Stimulated activated naive CD4-positive, alpha-beta T cell (primary cell): ENCODE measurements at regions not wholly inside any gene's neighbourhood (a gene's known extent, or its start where the extent isn't known, plus 50 kb on each side); places are given as distances from the start of the nearest gene placed in this dataset.

Source experiments
- DNase-seq, 6 experiments: peaks; one replicate each; lab custom pipeline; 2025; lab: John Stamatoyannopoulos, UW

DNA sequence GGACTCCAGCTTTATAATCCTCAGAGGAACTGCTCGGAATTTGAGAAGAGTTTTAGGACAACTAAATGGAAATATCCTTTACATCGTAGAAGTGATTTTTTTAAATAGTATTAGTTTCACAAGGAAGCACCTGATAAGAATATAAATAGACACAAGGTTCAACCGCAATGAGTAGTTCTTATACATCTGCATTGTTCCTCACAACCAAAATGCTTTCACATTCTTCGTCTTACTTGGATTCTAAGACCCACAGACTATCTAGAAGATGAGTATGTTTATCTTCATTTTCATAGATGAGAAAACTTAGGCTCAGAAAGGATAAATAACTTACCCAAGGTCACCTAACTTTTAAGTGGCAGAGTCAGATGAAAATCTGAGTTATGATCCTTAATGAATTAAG is 469.0 kb downstream of the GALC start:
- no peak for DNase-seq

DNA sequence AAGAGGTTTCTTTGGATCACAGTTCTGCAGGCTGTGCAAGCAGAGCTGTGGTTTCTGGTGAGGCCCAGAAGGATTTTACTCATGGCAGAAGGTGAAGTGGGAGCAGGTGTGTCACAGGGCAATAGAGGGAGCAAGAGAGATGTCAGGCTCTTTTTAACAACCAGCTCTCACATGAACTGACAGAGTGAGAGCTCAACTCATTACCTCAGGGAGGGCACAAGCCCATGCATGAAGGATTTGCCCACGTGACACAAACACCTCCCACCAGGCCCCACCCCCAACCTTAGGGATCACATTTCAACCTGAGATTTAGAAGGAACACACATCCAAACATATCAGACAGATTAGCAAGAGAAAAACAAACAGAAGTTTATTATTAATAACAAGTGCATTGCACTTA is 470.4 kb downstream of the GALC start:
- no peak for DNase-seq

DNA sequence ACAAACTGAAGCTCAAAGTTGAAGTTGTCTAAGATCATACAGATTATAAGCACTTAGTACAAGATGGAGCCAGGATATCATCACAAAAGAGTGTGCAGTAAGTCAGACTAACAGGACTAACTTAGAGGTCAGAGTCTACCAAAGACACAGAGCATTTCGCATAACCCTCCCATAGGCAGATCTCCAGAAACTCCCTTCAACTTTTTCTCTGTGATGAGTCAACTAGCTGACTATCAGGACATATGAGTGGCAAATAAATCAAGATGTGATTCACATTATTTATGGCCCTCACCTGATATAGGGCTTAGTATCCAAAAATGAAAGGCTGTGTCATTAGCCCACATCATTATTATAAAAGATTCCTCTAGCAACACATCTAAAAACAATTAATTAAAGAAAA is 484.6 kb downstream of the GALC start:
- DNase-seq = no peak

DNA sequence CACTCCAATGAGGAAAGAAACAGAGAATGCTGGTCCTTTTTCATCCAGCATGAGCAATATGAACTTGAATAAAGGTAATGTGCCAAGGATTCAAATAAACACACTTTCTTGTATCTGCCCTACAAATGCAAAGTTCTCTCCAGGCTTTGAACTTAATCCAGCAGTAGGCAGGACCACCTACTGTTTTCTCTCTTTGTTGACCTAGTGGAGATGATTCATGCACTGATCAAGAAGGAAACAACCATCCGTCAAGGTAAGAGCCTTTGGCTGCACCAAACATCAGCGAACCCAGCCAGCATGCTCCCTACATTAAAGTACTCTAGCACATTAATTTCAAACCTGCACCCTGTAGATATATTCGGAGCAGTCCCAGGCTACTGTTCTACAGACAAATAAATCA is 489.3 kb downstream of the GALC start:
- DNase-seq = no peak

DNA sequence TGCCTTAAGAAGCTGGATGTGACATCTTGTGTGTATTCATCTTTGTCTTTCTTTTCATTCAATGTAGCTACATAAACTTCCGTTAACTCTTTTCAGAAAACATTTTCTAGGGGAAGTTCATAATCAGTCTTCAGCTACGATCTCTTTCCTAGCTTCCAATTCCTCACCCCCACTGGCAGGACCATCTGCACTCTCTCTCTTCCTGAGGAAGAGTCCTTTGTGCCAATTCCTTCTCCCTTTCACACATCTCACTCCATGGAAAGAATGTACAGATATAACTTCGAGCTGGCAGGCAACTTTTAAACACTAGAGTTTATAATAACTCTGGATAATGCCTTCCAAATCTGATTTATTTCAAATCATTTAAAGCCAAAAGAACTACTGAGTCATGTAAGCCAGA is 495.7 kb downstream of the GALC start:
- no peak for DNase-seq

DNA sequence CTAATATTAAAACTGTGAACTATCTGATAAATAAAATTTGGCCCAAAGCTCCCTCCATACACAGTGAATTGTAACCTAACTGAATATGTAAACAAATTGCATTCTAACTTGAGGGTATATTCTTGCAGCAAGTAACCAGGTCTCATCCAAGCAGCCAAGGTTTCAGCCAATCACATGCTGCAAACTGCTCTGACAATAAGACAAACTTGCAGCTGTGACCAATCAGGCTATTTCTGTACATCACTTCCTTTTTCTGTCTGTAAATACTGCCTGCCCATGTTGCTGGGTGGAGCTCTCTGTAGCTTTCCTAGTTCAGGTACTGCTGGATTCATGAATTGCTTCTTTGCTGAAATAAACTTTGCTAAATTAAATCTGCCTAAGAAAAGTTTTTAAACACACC is 499.0 kb downstream of the GALC start:
- DNase-seq = no peak

DNA sequence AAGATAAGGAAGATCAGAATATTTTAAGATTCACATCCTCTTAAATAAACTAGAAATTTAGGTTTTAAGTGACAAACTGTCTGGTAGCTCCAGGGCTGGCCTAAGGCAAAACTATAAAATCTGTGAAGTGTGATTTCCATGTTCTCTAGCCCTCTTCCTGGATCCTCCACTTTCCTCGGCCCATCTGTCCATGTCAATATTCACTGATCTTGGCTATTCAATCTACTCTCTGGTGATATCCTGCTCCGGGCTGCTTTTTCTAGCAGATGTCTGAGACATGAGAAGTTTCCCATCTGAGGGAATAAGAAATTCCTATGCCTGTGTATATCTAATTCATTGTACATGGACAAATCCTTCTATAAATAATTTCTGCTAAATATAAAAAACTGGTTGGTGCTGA is 500.4 kb downstream of the GALC start:
- no peak for DNase-seq

DNA sequence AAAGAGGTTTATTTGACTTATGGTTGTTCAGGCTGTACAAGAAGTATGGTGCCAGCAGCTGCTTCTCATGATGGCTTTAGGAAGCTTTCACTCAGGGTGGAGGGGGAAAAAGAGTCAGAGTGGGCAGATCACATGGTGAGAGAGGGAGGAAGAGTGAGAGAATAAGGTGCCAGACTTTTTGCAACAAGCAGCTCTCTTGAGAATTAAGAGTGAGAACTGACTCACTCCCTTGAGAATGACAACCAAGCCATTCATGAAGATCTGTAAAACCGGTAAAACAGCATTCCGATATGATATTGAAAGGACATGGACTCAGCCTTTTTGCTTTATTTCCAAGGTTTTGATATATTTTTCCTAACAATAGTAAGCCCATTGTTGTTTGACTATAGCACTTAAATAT is 501.2 kb downstream of the GALC start:
- no peak for DNase-seq

DNA sequence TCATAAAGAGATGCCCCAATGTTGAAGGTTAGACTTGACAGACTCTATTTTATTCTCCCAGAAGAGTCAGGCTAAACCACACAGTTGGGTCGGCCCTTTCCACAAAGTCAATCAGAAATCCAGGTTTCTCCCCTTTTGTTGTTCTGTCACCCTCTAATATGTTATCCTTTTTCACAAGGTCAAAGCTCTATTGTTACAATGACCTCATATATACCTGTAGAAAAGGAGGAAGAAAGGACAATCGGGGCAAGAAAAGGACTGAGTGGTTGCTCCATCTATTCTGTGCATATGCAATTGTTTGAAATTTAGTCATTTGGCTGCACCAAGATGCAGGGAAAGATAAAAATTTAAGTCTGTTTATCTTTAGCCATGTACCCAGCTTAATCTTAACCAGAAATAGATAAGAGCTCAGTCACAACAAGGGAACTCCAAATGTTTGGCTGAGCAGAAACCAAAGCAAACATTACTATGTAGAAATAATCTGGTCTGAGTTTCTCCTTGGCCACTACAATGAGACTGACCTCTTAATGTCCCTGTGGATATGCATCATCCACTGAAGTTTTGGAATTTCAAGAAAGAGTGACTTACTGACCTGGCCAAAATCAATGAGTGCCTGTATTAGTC is 503.7 kb downstream of the GALC start:
- no peak for DNase-seq

DNA sequence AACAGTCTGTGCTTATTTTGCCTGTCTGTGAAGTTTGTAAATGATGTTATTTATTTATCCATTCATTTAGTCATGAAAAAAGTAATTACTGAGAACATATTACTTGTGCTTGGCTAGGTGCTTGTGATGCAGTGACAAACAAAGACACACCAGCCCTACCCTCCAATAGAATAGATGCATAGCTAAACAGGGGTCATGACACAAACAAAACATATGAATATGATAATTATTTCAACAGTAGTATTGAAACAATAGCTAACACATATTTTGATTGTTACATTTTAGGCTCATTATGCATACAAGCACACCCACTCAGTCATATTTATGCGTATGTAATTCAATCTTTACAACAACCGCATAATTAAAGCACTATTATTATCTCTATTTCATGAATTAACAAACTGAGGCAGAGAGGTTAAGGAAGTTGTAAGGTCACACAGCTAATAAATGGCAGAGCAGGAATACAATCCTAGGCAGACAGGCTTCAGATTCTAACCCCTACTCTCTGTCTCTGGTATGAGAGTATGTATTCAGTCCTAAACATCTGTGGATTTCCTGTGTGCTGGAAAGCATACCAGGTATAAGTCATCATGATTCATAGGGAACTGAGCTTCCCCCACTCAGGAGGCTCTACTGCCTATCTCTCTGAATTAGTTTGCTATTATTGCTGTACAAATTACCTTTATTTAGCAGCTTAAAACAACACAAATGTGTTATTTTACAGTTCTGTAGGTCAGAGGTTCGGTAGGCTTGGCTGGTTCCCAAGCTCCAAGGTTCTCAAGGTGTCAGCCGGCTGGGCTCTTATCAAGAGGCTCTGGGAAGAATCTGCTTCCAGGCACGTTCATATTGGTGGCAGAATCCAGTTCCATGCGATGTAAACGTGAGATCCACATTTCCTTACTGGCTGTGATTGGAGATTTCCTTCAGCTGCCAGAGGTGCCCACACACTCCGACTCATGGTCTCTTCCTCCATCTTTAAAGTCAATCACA is 509.4 kb downstream of the GALC start:
- DNase-seq = no peak

DNA sequence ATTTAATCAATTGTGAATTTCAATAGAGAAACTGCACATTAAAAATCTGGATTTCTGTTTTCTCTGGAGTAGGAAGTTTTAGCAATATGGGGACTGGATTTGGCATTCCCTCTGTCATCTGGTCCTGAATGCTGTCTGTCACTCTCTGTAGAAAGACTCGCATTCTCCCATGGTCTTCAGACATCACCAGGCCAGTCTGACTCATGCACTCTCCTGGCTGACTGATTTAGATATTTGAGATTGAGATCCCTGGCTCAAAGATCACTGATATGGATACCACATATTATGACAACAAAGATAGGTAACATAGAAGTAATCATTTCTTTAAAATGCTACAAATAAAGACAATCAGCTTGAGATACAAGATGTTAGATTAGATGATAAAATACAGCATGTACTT is 524.5 kb downstream of the GALC start:
- no peak for DNase-seq

DNA sequence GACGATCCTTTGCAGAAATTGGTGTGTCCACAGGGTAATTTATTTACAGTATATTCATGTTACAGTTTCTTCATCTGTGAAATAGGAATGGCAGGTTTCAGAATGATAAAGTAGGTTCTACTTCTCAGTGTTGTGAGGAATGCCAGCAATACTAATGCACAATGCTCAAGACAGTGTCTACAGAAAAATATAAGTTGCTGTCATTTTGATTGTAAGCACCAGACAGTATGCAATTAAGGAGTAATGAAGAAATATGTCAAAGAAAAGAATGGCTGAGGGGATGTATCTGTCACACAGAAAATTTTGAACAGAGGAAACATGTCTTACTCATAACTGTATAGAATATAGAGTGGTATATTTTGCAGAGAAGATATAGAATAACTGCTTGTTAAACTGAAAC is 525.4 kb downstream of the GALC start:
- no peak for DNase-seq

DNA sequence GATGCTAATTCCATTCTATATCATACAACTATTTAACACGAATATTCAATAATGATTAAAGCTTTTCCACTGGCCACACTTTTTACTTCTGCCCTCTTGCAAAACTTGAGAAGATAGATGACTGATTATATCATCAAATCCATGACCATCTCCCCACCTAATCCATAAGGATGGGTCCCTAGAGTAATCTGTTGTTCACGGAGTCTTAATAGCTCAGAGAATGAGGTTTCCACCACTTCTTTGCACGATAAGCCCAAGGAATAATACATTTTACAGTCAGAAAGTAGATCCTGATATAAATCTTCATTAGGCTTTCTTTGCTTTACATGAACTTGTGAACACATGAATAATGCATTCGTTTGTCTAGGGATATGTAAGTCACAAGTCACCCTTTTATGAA is 527.2 kb downstream of the GALC start:
- DNase-seq = no peak

DNA sequence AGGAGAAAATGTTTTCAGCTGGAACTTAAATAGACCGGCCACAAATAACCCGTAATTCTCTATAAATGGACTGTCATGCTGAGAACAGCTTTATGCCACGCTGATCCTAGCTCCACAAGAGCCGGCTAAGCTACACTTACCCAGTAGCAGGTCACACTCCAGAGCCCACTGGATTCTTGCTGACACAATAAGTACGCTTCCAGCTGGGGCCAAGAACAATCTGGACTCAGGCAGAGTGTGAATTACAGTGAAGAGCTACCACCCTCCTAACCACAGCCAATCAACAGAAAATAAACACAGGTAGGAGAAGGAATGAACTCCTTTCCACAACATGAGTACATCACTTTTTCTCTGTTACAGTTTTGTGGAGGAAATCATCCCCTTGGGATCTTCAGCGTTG is 531.3 kb downstream of the GALC start:
- DNase-seq = no peak

DNA sequence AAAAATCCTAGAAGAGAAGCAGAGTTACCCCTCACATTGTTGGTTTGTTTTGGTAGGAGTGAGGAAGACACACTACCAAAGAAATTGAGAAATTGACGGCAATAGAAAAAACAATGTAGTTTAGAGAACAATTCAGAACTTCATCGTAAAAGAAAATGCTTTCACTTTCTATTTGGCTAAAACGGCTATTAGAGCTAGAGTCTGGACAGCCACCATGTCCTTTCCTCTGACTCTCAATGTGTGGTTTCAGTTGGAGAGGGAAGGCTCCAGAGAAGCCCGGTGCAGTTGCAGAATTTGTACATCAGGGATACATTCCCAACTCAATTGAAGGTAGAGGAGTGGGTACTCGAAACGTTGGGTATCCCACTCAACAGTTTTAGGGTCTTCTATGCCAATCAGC is 535.3 kb downstream of the GALC start:
- DNase-seq = no peak

DNA sequence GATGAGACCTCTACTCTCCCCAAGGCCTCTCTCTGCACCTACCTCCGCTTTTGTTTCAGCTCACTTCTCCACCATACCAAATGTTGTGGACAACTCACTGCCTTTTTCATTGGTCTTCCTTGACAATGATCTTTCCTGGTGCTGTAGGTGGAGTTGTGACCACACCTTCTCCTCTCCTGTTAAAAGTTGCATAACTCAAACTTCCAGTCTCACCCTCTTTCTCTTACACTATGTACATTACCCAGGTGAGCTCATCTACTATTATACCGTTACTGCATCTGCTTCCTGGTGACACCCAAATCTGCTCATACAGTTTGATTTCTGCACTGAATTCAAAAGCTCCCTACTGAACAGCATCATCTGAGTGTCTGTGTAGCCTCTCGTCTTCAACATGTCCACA is 542.8 kb downstream of the GALC start:
- DNase-seq = no peak

DNA sequence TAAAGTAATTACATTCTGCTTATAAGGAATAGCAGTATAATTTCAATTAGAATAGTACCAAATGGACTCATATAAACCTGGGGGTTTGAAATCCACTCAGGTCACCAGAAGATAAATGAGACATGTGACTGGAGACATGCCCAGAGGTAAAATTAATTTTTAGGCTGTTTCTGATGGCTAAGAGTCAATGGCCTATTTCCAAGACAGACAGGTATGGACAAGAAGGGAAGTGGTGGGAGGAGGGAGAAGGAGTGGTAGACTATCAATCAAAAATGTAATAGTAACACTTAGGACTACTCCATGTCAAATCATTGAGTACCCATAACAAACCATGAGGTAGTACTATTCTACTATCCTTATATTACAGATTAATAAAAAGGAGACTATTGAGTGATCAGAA is 544.0 kb downstream of the GALC start:
- no peak for DNase-seq

DNA sequence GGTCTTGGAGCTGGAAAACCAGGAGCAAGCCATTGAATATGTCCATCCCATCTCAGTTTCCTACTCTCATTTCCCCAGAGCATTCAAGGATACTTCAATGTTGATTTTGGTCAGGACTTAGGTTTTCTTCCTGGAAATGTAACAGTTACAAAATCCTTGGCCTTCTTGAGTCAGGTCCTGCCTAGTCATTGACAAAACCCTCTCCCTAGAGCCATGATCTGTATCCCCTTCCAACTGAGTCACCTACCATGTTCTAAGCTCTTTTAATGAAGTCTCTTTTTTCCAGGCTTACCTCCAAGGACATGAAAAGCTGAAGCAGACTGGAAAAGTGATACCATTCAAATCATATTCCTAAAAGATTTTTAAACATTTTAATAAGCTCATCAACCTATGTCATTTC is 549.2 kb downstream of the GALC start:
- no peak for DNase-seq

DNA sequence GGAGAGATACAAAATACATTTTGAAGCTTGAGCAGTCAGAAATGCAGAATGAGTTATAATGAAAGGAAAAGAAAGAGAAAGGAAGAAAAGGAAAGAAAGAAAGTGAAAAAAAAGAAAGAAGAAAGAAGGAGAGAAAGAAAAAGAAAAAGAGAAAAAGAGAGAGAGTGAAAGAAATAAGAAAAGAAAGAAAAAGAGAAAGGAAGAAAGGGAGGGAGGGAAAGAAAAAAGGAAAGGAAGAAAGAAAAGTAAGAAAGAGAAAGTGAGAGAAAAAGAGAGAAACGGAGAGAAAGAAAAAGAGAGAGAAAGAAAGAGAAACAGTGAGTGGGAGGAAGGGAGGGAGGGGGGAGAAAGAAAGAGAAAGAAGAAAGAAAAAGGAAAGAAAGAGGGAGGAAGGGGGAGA is 549.9 kb downstream of the GALC start:
- DNase-seq = no peak

DNA sequence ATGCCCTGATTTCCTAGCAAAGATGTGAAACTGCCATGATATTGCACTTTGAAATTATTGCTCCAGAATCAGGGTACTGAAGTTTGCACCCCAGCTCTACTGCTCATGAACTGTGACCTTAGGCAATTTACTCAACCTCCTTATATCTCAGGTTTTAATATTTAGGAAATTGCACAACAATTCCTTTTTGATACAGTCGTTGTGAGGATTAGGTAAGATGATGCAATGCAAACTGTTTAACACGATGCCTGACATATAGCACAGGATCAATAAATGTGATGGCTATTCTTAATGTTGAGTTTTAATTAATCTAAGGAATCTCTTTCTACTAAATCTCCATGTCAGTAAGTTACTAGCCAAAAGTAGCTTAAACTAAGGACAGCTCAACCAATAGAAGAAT is 555.8 kb downstream of the GALC start:
- DNase-seq = no peak

DNA sequence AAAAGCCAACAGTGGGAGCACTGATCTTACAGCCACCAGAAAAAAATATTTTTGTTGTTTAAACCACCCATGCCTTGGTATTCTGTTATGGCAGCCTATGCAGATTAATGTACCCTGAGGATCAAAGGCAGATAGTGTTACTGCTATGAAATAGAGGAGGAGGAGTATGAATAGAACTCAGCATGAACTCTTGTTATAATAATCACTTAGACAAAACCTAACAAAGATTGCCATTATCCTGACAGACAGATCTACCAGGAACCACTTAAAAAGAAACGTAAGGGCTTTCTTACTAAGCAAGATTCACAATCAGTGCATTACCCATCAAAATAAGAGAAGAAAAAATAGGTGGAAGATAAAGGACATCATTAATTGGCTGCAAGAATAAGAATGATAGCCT is 558.3 kb downstream of the GALC start:
- no peak for DNase-seq

DNA sequence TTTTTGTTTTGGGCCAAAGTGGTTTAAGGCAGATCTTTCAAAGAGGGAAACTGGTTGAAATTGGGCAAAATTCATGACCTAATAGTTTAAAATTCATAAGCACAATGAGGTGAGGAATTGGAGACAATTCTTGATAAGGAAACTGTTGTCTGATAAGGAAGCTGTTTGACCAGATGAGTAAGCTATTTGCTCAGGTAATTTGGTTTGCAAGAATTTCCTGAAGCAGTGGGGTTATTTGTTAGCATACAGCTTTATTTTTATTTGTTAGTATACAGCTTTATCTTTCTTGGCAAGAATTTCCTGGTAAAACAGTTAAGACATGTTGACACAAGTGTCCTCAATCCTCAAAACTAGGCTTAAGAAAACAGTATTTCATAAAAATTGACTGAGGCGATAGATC is 559.0 kb downstream of the GALC start:
- no peak for DNase-seq

DNA sequence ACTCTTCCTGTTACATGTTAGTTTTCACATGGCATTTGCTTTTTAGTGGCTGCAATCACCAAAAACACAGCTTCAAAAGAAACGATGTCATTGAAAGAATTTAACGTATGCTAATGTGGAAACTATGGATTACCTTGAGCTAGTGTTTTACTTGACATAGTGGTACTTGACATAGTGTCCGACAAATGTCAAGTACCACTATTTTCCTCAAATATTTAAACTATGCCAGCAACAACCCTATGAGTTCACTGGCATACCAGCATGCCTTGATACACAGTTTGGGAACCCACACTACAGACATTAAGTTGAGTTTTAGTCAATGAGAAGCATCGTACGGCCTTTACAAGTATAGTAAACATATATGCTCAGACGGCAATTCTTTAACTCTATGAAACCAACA is 560.3 kb downstream of the GALC start:
- no peak for DNase-seq

DNA sequence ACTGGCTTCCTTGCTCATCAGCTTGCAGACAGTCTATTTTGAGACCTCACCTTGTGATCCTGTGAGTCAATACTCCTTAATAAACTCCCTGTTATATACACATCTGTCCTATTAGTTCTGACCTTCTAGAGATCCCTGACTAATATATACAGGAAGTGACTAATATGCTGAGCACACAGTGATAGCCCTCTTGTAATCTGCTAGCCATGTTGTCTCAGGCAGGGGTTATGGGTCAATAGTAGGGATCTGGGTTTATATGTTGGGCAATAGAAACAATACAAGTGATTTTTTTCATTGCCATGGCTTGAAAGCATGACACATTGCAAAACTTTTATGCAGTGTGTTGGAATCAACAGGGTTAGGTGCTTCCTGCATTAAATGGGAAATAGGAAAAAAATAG is 562.2 kb downstream of the GALC start:
- no peak for DNase-seq
